ENCODE measurements at regions not wholly inside any gene's neighbourhood (a gene's known extent, or its start where the extent isn't known, plus 50 kb on each side); places are given as distances from the start of the nearest gene placed in this dataset.

GRCh38 chr6:50585441-50586330 lies 127.6 kb upstream of the TFAP2D start:
- TF ChIP-seq POLR2A (IDR thresholded peaks at IDR 0.05) = no peak
- Histone ChIP-seq H3K4me3 (no peak overlapping the region), H3K4me1 (no peaks in the 10 kb centered on the region), H3K9me3 (no peaks in the 10 kb centered on the region), H3K27ac (no peak overlapping the region), H3K27me3 (no peaks in the 10 kb centered on the region), H3K36me3 (no peaks in the 10 kb centered on the region)
- WGBS, 2 donors = 62 to 73% methylated on average over 15 of the region's 15 CpGs
- DNase-seq (ENCODE audit: low spot score in 2 of 2) = no peak

GRCh38 chr6:50586331-50586675 lies 127.0 kb upstream of the TFAP2D start:
- H3K36me3 ChIP-seq = no peaks in the 10 kb centered on the region
- H3K9me3 ChIP-seq = no peaks in the 10 kb centered on the region
- H3K4me1 ChIP-seq = no peaks in the 10 kb centered on the region
- no peak overlapping the region for H3K27ac ChIP-seq
- no peak for DNase-seq (ENCODE audit: low spot score in 2 of 2)
- H3K4me3 ChIP-seq = no peak overlapping the region
- 92 to 97% methylated on average over 2 of the region's 2 CpGs for WGBS, 2 donors
- TF ChIP-seq POLR2A (IDR thresholded peaks at IDR 0.05) (no peak), CTCF (IDR thresholded peaks at IDR 0.05) (no peak), EP300 (IDR thresholded peaks at IDR 0.05) (no peak)
- no peaks in the 10 kb centered on the region for H3K27me3 ChIP-seq

- Histone ChIP-seq H3K27ac (no peak overlapping the region), H3K36me3 (no peaks in the 10 kb centered on the region), H3K4me1 (no peaks in the 10 kb centered on the region), H3K9me3 (no peaks in the 10 kb centered on the region), H3K27me3 (no peaks in the 10 kb centered on the region), H3K4me3 (no peak overlapping the region)
- no peak for TF ChIP-seq EP300 (IDR thresholded peaks at IDR 0.05)
- TF ChIP-seq CTCF (IDR thresholded peaks at IDR 0.05) = no peak
- TF ChIP-seq POLR2A (IDR thresholded peaks at IDR 0.05) = no peak
- no peak for DNase-seq (ENCODE audit: low spot score in 2 of 2)
- WGBS, 2 donors = 82 to 83% methylated on average over 5 of the region's 5 CpGs
Observed at GRCh38 chr6:50589751-50590470, 123.4 kb upstream of the TFAP2D start.

- Histone ChIP-seq H3K9me3 (no peaks in the 10 kb centered on the region), H3K27me3 (no peaks in the 10 kb centered on the region), H3K4me3 (no peak overlapping the region), H3K27ac (no peak overlapping the region), H3K4me1 (no peaks in the 10 kb centered on the region), H3K36me3 (no peaks in the 10 kb centered on the region)
- DNase-seq (ENCODE audit: low spot score in 2 of 2) = no peak
- 56 to 67% methylated on average over 4 of the region's 4 CpGs for WGBS, 2 donors
- TF ChIP-seq CTCF (IDR thresholded peaks at IDR 0.05) (no peak), EP300 (IDR thresholded peaks at IDR 0.05) (no peak)
Observed at GRCh38 chr6:50591135-50591534, 122.2 kb upstream of the TFAP2D start.

- no peak overlapping the region for H3K4me3 ChIP-seq
- H3K9me3 ChIP-seq = no peaks in the 10 kb centered on the region
- no peaks in the 10 kb centered on the region for H3K36me3 ChIP-seq
- H3K4me1 ChIP-seq = no peaks in the 10 kb centered on the region
- DNase-seq (ENCODE audit: low spot score in 2 of 2) = no peak
- H3K27ac ChIP-seq = no peak overlapping the region
- WGBS, 2 donors = 73 to 74% methylated on average over 3 of the region's 3 CpGs
- no peak for TF ChIP-seq EP300 (IDR thresholded peaks at IDR 0.05)
- no peak for TF ChIP-seq POLR2A (IDR thresholded peaks at IDR 0.05)
- TF ChIP-seq CTCF (IDR thresholded peaks at IDR 0.05) = no peak
- H3K27me3 ChIP-seq = no peaks in the 10 kb centered on the region
Observed at GRCh38 chr6:50600280-50600679, 113.0 kb upstream of the TFAP2D start.
